Vagina (tissue), 2 donors: ENCODE measurements at regions not wholly inside any gene's neighbourhood (a gene's known extent, or its start where the extent isn't known, plus 50 kb on each side); places are given as distances from the start of the nearest gene placed in this dataset.

Source experiments
- DNase-seq, 2 donors: peaks; one replicate each; pipeline ENCODE4 v3.0.0-alpha.2; 2017; ENCODE audit errors: extremely low spot score in 2 of 2
- H3K27ac ChIP-seq: fragments of 200-600 bp; sonication (generic); one replicate; pipeline ENCODE4 v1.5.1; 2019
- H3K27me3 ChIP-seq: fragments of 200-600 bp; sonication (generic); one replicate; pipeline ENCODE4 v1.5.1; 2019
- H3K36me3 ChIP-seq, 2 donors: fragments of 200-600 bp; sonication (generic); one replicate each; pipeline ENCODE4 v1.5.1; 2017 to 2019
- H3K4me1 ChIP-seq: fragments of 200-600 bp; sonication (generic); one replicate; pipeline ENCODE4 v1.5.1; 2019
- H3K4me3 ChIP-seq, 2 donors: fragments of 200-600 bp; sonication (generic); 1 replicate in 1 of 2; 2 replicates in 1 of 2; pipeline ENCODE4 v1.5.1; 2016 to 2019
- H3K9me3 ChIP-seq: fragments of 200-600 bp; sonication (generic); one replicate; pipeline ENCODE4 v1.5.1; 2019
- POLR2A ChIP-seq, 2 donors: fragments of 450-650 bp; IDR thresholded peaks; one replicate each; pipeline ENCODE4 v1.6.1; 2017; ENCODE audit warnings: antibody characterized with exemption in 2 of 2, mild to moderate bottlenecking in 2 of 2, moderate library complexity in 2 of 2
- POLR2AphosphoS5 ChIP-seq, 2 donors: sonication (generic); formaldehyde crosslinking; IDR thresholded peaks; one replicate each; pipeline ENCODE4 v1.9.0; 2017; ENCODE audit warnings: antibody characterized with exemption in 2 of 2, mild to moderate bottlenecking in 2 of 2, low read depth in 1 of 2; ENCODE audit not compliant: insufficient read depth in 1 of 2
- intact Hi-C: fragments of 100-400 bp; cut with DNase I; formaldehyde crosslinking; loops from one replicate; pipeline ENCODE4 v1.15.1; 2023
- TF ChIP-seq, protein P1 (sequence below), 3 experiments: fragments of 450-650 bp in 2 of 3; fragments of 200-600 bp in 1 of 3; sonication (generic) in 1 of 3; IDR thresholded peaks; one replicate each; pipeline ENCODE4 v1.5.1; 2017 to 2019; ENCODE audit warnings: antibody characterized with exemption in 3 of 3, mild to moderate bottlenecking in 2 of 3, moderate library complexity in 2 of 3

DNA sequence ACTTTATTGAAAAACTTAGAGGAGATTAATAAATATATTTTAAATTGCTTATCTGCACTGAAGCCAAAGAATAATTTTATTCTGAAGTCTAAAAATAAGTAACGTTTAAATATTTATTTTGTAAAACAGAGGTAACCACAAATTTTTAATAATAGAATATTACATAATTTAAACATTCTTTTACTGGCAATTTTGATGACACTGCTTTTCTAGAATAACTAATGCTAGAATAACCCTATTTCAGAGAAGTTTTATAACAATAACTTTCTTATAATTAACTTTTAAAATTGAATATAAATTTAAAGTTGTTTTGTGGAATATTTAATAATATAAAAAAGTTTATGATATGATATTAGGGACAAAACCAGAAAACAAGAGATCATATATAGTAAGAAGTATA lies 409.6 kb upstream of the KCNMB2 start:
- TF ChIP-seq POLR2AphosphoS5 (IDR thresholded peaks at IDR 0.05; ENCODE audit: insufficient read depth in 1 of 2, low read depth in 1 of 2): no peak
- no peak for TF ChIP-seq POLR2A (IDR thresholded peaks at IDR 0.05)
- TF ChIP-seq, protein P1, sequence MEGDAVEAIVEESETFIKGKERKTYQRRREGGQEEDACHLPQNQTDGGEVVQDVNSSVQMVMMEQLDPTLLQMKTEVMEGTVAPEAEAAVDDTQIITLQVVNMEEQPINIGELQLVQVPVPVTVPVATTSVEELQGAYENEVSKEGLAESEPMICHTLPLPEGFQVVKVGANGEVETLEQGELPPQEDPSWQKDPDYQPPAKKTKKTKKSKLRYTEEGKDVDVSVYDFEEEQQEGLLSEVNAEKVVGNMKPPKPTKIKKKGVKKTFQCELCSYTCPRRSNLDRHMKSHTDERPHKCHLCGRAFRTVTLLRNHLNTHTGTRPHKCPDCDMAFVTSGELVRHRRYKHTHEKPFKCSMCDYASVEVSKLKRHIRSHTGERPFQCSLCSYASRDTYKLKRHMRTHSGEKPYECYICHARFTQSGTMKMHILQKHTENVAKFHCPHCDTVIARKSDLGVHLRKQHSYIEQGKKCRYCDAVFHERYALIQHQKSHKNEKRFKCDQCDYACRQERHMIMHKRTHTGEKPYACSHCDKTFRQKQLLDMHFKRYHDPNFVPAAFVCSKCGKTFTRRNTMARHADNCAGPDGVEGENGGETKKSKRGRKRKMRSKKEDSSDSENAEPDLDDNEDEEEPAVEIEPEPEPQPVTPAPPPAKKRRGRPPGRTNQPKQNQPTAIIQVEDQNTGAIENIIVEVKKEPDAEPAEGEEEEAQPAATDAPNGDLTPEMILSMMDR (IDR thresholded peaks at IDR 0.05): no peak
- no peak overlapping the region for H3K27ac ChIP-seq
- H3K36me3 ChIP-seq: no peaks in the 10 kb centered on the region
- H3K4me1 ChIP-seq: no peaks in the 10 kb centered on the region
- H3K27me3 ChIP-seq: no peaks in the 10 kb centered on the region
- H3K9me3 ChIP-seq: no peaks in the 10 kb centered on the region
- no peak overlapping the region for H3K4me3 ChIP-seq
- intact Hi-C loops: no loop called here
- DNase-seq: no peak

DNA sequence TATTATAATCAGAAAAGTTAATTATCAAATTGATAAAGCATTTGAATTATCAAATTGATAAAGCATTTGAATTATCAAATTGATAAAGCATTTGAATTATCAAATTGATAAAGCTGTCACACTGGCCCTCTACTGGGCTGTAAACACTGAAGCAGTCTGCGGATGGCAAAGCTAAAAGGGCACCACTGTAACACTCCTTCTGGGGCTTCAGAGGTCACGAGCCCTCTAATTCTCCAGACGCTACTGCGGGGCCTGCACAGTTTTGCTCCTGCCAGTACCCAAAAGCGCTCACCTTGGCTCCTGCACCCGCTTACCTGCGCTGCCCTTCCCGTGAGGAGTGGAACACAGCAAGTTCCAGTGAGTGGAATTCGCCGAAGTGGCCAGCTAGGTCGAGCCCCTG lies 409.0 kb upstream of the KCNMB2 start:
- Histone ChIP-seq H3K27ac (no peak overlapping the region), H3K36me3 (no peaks in the 10 kb centered on the region), H3K4me1 (no peaks in the 10 kb centered on the region), H3K4me3 (no peak overlapping the region), H3K27me3 (no peaks in the 10 kb centered on the region), H3K9me3 (no peaks in the 10 kb centered on the region)
- TF ChIP-seq POLR2A (IDR thresholded peaks at IDR 0.05): no peak
- TF ChIP-seq POLR2AphosphoS5 (IDR thresholded peaks at IDR 0.05; ENCODE audit: insufficient read depth in 1 of 2, low read depth in 1 of 2): no peak
- TF ChIP-seq, protein P1 (IDR thresholded peaks at IDR 0.05): no peak
- no peak for DNase-seq
- intact Hi-C loops: no loop called here

- H3K27me3 ChIP-seq: no peaks in the 10 kb centered on the region
- H3K4me3 ChIP-seq: no peak overlapping the region
- intact Hi-C loops: no loop called here
- no peaks in the 10 kb centered on the region for H3K36me3 ChIP-seq
- H3K9me3 ChIP-seq: no peaks in the 10 kb centered on the region
- no peak for DNase-seq
- H3K4me1 ChIP-seq: no peaks in the 10 kb centered on the region
- no peak overlapping the region for H3K27ac ChIP-seq
- TF ChIP-seq POLR2A (IDR thresholded peaks at IDR 0.05) (no peak), POLR2AphosphoS5 (IDR thresholded peaks at IDR 0.05; ENCODE audit: insufficient read depth in 1 of 2, low read depth in 1 of 2) (no peak)
- TF ChIP-seq, protein P1 (IDR thresholded peaks at IDR 0.05): no peak
Observed at GRCh38 chr3:178129109-178129508, 407.1 kb upstream of the KCNMB2 start.

DNA sequence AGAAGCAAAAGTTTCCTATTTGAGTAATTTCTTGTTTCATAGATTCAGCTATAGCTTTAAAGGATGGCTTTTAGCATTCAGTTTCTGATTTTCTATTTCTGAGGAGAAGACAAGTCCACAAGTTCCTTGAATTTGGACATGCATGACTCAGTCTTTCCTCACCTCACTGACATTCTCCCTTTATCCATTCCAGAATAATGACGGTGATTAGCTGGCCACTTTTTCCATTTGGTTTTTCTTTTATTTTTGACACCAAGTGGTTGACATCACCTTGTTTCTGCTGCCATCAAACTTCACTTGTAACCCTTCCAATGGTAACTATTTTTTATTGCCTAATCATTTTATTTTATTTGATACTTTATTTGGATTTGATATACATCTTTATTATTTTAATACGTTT lies 404.4 kb upstream of the KCNMB2 start:
- H3K4me3 ChIP-seq: no peak overlapping the region
- TF ChIP-seq POLR2AphosphoS5 (IDR thresholded peaks at IDR 0.05; ENCODE audit: insufficient read depth in 1 of 2, low read depth in 1 of 2) (no peak), POLR2A (IDR thresholded peaks at IDR 0.05) (no peak)
- TF ChIP-seq, protein P1 (IDR thresholded peaks at IDR 0.05): no peak
- H3K9me3 ChIP-seq: no peaks in the 10 kb centered on the region
- H3K4me1 ChIP-seq: no peaks in the 10 kb centered on the region
- H3K27me3 ChIP-seq: no peaks in the 10 kb centered on the region
- intact Hi-C loops: no loop called here
- H3K27ac ChIP-seq: no peak overlapping the region
- DNase-seq: no peak
- H3K36me3 ChIP-seq: no peaks in the 10 kb centered on the region

DNA sequence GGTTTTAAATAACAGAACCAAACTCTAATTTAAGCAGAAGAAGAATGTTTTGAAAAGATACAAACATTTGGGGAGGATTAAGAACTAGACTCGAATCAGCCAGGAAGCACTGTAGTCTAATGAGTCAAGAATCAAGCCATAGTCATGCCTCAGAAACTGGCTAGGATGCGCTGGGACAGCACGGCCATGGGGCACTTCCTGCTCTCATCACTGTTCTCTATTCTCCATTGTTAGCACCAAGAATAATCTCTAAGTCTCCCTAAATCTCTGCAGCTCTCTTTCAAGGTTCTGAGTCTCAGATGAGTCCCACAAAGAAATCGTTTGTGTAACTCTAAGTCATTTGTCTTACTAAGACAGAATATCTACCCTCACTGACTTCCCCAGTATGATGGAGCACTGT lies 399.0 kb upstream of the KCNMB2 start:
- Histone ChIP-seq H3K36me3 (no peaks in the 10 kb centered on the region), H3K27ac (no peak overlapping the region), H3K27me3 (no peaks in the 10 kb centered on the region), H3K4me3 (no peak overlapping the region), H3K9me3 (no peaks in the 10 kb centered on the region), H3K4me1 (no peaks in the 10 kb centered on the region)
- intact Hi-C loops: no loop called here
- no peak for DNase-seq
- TF ChIP-seq POLR2A (IDR thresholded peaks at IDR 0.05) (no peak), POLR2AphosphoS5 (IDR thresholded peaks at IDR 0.05; ENCODE audit: insufficient read depth in 1 of 2, low read depth in 1 of 2) (no peak)

DNA sequence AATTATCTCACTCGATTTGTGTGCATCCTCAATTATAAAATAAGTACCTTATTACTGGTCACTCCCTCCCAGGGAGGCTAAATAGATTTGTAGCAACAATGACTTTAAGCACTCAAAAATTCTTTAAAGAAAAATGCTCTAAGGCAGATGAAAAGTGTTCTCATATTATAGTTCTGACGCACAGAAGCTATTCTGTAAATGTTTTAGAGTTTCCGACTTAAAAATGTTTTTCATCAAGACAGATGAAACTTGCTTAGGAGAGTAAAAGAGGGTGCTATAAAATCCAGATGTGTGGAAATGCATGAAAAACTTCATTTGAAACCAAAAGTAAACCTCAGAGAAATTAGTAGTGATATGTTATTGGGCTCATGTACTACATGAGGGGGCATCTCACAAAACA lies 398.4 kb upstream of the KCNMB2 start:
- Histone ChIP-seq H3K36me3 (no peaks in the 10 kb centered on the region), H3K4me1 (no peaks in the 10 kb centered on the region), H3K27me3 (no peaks in the 10 kb centered on the region), H3K4me3 (no peak overlapping the region), H3K9me3 (no peaks in the 10 kb centered on the region), H3K27ac (no peak overlapping the region)
- intact Hi-C loops: no loop called here
- TF ChIP-seq, protein P1 (IDR thresholded peaks at IDR 0.05): no peak
- TF ChIP-seq POLR2A (IDR thresholded peaks at IDR 0.05) (no peak), POLR2AphosphoS5 (IDR thresholded peaks at IDR 0.05; ENCODE audit: insufficient read depth in 1 of 2, low read depth in 1 of 2) (no peak)
- no peak for DNase-seq
